Type B pancreatic cell (in vitro differentiated cells): ENCODE measurements at regions not wholly inside any gene's neighbourhood (a gene's known extent, or its start where the extent isn't known, plus 50 kb on each side); places are given as distances from the start of the nearest gene placed in this dataset.

ENCODE experiments used
- DNase-seq: peaks from one replicate; pipeline ENCODE4 v3.0.0; 2021; ENCODE audit warnings: mixed read lengths; ENCODE audit not compliant: unreplicated experiment; ENCODE audit errors: extremely low spot score
- H3K27ac Mint-ChIP-seq: 2 replicates; pipeline ENCODE4 v1.8.0; 2021; ENCODE audit warnings: mild to moderate bottlenecking, mixed read lengths
- H3K27me3 Mint-ChIP-seq: 2 replicates; pipeline ENCODE4 v1.8.0; 2021; ENCODE audit warnings: mixed read lengths
- H3K36me3 Mint-ChIP-seq: 2 replicates; pipeline ENCODE4 v1.8.0; 2021; ENCODE audit warnings: mixed read lengths
- H3K4me1 Mint-ChIP-seq: one replicate; pipeline ENCODE4 v1.8.0; 2021; ENCODE audit warnings: mixed read lengths; ENCODE audit not compliant: unreplicated experiment
- H3K4me3 Mint-ChIP-seq: 2 replicates; pipeline ENCODE4 v1.8.0; 2021; ENCODE audit warnings: mild to moderate bottlenecking, mixed read lengths
- H3K9me3 Mint-ChIP-seq: 2 replicates; pipeline ENCODE4 v1.8.0; 2021; ENCODE audit warnings: mixed read lengths
- CTCF ChIP-seq: fragments of 200-600 bp; sonication (generic); conservative IDR thresholded peaks from 2 replicates; pipeline ENCODE4 v1.5.0; 2021; ENCODE audit warnings: antibody characterized with exemption, mild to moderate bottlenecking

- no peaks in the 10 kb centered on the region for H3K36me3 Mint-ChIP-seq
- no peak for DNase-seq
- H3K9me3 Mint-ChIP-seq, result no peaks in the 10 kb centered on the region
- TF ChIP-seq CTCF, result no peak
- no peak overlapping the region for H3K4me3 Mint-ChIP-seq
- no peaks in the 10 kb centered on the region for H3K27me3 Mint-ChIP-seq
- H3K4me1 Mint-ChIP-seq, result peaks cover 8% of the 10 kb centered on the region
- H3K27ac Mint-ChIP-seq, result no peak overlapping the region
These were observed 460.0 kb downstream of the IRS1 start for GRCh38 chr2:226339616-226340015.

DNA sequence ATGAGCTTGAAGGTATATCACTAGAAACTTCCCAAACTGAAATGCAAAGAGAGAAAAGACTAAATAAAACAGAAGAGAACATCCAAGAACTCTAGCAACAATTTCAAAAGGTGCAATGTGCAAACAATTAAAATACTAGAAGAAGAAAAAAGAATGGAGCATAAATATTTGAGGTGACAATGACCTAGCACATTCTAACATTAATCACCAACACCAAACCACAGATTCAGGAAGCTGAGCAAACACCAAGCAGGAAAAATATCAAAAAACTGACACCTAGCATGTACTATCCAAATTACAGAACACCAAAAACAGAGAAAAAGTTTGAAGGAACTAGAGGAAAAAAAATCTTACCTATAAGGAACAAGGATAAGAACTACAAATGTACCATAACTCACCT, 460.8 kb downstream of the IRS1 start:
- Mint-ChIP-seq H3K27ac (no peak overlapping the region), H3K4me3 (no peak overlapping the region), H3K36me3 (no peaks in the 10 kb centered on the region), H3K27me3 (no peaks in the 10 kb centered on the region), H3K4me1 (peaks cover 8% of the 10 kb centered on the region), H3K9me3 (no peaks in the 10 kb centered on the region)
- no peak for DNase-seq
- TF ChIP-seq CTCF, result no peak

- H3K36me3 Mint-ChIP-seq, result no peaks in the 10 kb centered on the region
- no peak for DNase-seq
- no peak for TF ChIP-seq CTCF
- no peak overlapping the region for H3K27ac Mint-ChIP-seq
- H3K4me1 Mint-ChIP-seq, result peaks cover 8% of the 10 kb centered on the region
- no peaks in the 10 kb centered on the region for H3K27me3 Mint-ChIP-seq
- no peaks in the 10 kb centered on the region for H3K9me3 Mint-ChIP-seq
- no peak overlapping the region for H3K4me3 Mint-ChIP-seq
These were observed 461.5 kb downstream of the IRS1 start for GRCh38 chr2:226337941-226338600.

GRCh38 chr2:226336283-226336682, 463.3 kb downstream of the IRS1 start:
- H3K27ac Mint-ChIP-seq, result no peak overlapping the region
- no peak for DNase-seq
- H3K4me1 Mint-ChIP-seq, result peaks cover 8% of the 10 kb centered on the region
- H3K27me3 Mint-ChIP-seq, result no peaks in the 10 kb centered on the region
- no peaks in the 10 kb centered on the region for H3K9me3 Mint-ChIP-seq
- no peaks in the 10 kb centered on the region for H3K36me3 Mint-ChIP-seq
- no peak for TF ChIP-seq CTCF
- no peak overlapping the region for H3K4me3 Mint-ChIP-seq

DNA sequence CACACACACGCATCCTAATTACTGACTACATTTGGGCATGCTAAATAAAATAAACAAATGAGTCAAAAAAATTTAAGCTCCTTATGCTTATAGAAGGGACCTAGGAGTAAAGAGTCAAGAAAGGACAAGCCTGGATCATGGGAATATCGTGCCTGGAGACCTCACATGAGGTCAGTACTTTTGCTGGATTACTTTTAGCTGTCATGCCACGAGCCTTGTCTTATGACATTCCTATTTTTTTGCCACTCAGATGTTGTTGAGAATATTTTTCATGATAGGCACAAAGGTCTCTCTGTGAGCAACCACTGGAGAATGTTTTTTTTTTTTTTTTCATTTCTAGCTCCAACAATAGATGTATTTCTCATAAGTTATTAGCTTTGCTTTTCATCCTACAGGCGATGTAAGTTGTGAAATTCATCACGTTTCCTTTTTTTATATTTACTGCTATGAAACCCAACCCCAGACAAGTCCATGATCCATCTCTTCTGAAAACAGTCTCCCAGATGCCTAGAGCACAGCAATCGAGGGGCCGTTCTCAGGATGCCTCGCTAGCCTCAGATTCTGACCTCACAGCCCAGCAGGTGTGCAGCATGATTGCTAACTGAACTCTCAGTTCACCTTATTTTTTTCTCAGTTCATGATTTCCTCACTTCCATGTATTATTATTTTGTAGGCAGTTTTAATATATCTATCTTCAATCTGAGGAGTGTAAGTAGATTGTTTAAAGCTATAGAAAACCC, 464.5 kb downstream of the IRS1 start:
- no peaks in the 10 kb centered on the region for H3K27me3 Mint-ChIP-seq
- no peak overlapping the region for H3K4me3 Mint-ChIP-seq
- H3K4me1 Mint-ChIP-seq, result peaks cover 8% of the 10 kb centered on the region
- no peak for TF ChIP-seq CTCF
- no peak for DNase-seq
- H3K36me3 Mint-ChIP-seq, result no peaks in the 10 kb centered on the region
- no peak overlapping the region for H3K27ac Mint-ChIP-seq
- H3K9me3 Mint-ChIP-seq, result no peaks in the 10 kb centered on the region
